Medulla oblongata (tissue), 1 donor: ENCODE measurements at regions not wholly inside any gene's neighbourhood (a gene's known extent, or its start where the extent isn't known, plus 50 kb on each side); places are given as distances from the start of the nearest gene placed in this dataset.

Experiments used
- DNase-seq: peaks from one replicate; pipeline ENCODE4 v3.0.0-alpha.2; 2015; ENCODE audit errors: extremely low spot score

DNA sequence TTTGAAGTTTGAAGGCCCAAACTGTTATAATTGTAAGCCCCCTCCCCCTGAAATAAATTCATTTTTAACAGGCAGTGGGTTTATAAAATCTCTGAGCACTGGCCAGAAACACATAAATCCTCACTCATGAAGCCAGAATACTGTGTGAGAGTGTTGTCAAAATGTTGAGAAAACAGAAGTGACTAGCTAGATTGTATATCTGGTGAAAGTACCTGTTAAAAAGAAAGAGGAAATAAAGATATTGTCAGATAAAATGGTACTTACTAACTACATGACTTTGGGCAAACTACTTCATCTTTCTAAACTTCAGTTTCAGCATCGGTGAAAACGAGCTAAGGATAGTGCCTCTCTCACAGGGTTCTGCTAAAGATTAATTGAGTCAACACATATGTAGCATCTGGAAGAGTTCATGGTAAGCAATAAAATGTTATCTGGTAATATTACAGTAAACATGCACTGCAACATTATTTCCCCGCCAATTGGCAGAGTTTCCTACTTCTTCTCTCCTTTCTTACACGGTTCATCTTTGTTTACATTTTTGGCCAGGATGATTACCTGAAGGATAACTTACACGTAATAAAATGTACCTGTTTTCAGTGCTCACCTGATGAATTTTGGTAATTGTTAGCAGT is 202.5 kb upstream of the CHRM2 start:
- DNase-seq = no peak

DNA sequence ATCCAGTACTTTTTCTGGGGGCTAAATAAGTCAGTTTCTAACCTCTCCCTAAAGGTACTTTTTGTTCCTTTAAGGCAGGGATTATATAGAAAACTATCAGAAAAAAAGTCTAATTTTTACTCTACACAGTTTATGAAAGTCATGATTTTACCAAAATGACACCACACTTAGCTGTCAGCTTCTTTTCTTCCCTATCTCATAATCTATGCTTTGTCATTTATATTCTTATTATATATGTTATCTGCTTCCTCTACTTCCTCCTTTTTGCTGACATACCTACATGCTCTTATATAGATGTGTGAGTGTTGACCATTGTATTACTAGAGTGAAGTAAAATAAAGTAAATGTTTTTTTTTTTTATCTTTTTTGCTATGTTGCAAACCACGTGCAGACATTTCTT is 203.9 kb upstream of the CHRM2 start:
- DNase-seq = no peak

DNA sequence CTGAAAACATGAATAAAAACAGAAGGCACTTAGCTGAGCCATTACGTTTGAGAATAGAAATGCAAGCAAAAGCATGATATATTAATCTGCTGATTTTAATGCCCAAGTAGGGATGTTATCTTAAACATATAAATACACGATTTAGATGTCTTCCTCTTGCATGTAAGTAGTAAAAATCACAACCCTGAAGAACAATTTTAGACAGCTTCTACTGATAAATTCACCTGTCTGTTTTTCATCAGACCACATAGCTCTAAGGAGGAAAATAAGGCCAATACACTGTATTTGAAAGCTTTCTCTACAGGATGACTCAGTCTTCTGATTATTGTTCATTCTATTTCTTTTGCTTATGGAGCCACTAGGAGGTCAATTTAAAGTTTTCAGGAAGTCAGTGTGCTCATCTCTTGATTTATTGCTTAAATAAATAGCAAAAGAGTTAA is 210.9 kb upstream of the CHRM2 start:
- DNase-seq = no peak

DNA sequence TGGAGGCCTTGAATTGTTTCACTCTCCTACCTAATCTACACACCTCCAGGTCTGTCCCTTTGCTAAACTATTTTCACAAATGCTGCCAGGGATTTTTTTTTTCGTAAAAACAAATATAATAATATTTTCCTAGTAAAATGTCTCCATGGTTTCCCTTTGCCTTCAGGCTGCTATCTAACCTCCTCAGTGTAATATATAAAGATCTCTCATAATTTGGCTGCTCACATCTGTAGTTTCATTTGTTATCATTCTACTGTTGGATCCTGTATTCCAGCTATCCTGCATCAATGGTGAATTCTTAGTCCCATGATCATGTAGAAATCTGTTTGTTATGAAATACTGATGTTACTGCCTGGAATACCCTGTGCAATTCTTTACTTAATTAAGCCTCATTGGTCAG is 211.9 kb upstream of the CHRM2 start:
- no peak for DNase-seq

DNA sequence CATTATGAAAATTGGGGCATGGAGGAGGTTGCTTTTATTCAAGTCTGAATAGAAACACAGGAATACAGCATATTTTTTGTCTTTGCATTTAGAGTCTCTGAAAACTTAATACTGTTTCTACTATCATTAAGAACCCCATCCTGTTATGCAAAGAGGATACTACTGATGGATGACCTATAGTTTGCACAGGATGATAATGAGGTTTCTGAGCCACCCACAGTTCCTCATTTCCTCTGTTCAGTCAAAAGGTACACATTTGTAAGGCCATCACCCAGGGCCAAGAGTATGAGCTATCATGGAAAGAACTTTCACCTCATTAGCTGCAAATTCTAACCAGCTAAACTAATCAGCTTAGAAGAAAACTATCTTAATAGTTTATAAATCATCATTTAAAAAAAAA is 213.0 kb upstream of the CHRM2 start:
- DNase-seq = no peak

DNA sequence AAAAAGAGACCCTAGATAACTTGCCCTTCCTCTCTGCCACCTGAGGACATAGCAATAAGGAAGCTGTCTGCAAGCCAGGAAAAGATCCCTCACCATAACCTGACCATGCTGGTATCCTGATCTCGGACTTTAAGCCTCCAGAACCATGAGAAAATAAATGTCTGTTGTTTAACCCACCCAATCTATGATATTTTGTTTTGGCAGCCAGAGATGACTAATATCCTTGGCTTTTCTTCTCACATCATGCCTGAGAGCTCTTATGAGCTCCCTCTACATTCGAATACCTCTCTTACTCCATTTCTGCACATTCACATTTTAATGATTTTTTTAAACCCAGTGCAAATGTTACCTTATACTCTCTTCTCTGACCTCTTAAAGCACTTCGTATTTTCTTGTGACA is 214.0 kb upstream of the CHRM2 start:
- no peak for DNase-seq

DNA sequence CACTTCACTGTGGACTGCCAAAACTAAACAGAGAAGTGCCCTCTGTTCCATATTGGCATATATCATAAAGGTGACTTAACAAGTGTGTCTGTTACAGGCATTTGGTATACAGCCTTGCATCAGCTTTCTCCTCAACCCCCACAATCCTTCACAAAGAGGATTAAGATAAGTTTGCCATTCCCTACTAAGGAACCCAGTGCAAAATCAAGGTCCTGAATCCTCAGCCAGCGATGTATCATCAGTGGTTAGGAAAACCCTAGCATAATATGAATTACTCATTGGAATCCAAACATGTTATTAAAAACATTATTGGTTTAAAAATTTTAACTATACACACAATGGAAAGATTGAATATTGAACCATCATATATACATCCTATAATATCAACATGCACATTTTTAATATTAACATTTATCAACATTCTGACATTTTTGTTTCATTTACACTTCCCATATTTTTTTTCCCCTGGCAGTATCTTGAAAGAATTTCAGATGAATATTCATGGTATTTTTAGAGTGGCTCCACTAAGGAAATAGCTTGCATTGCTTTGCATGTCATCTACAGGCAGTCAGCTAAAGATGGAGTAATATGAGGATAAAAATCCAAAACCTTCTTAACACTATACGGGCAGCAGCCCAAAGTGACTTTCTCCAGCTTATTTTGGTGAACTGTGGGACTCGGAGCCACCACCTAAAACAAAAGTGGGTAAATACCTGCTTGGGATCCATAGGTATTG is 215.6 kb upstream of the CHRM2 start:
- DNase-seq = no peak

DNA sequence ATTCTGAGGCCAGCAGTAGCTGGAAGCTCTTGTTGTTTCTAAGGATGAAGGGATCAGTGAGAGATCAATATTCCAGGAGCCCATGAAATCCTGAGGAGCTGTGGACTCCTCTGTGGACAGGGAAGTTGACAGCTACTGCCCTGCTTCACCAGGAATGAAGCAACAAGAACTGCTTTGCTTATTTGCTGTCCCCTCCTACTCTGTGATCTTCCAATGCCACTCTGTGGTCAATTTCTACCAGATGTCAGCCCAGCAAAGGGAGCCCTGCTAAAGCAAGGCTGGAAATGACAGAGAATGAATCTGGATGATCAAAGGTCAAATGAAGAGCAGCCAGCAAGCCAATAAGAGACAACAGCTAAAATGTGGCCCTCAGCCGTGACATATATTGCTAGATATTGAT is 227.5 kb upstream of the CHRM2 start:
- DNase-seq = peak; percentile 36

DNA sequence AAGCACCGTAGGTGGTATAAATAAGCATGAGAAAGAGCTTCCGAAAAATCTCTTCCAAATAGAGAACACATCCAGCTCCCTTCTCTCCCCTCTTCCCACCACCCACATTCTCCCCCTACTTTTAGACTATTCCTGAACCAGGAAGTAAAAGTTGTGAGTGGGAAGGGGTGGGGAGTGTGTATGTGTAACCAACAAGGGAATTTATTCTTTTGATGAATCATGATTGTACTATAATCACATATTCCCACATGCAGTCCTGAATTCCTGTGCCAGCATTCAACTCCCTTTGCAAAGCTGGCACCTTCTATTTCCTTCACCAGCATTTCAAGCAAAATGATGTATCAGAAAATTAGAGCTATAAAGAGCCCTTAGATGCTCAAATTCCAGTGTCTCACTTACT is 230.6 kb upstream of the CHRM2 start:
- DNase-seq = no peak

DNA sequence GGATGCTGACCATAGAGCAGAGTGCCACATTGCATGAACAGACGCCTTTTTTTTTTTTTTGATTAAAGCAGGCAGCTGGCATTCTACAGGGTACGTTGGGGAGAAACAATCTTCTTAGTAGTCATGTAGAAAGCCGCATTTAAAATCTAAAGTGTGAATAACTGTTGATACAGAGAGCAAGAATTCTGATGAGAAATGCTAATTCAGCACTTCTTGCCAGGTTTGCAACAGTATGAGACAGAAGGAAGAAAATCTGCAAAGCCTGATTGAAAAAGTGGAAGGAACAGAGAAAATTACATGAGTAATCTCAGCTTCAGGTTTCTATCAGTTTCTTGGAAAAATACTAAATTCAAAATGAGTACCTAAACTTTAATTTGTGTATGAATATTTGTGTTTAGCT is 232.7 kb upstream of the CHRM2 start:
- no peak for DNase-seq

DNA sequence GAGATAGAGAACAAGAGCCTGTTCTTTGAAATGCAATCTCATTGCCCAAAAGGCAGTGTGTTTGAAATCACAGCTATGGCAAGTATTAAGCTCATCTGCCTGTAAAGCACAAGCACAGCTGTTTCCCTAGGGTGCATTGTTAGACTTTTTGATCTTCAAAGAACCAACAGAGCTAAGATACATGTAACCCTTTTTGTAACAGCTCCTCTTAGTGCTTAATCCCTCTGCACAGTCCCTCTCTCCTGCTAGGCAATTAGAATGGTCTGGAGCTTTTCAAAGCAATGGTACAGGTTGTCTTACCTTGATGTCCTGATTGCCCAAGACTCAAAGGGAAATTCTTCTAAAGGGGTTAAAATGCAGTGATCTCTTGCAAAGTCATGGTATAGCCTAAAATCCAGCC is 249.6 kb upstream of the CHRM2 start:
- DNase-seq = no peak

DNA sequence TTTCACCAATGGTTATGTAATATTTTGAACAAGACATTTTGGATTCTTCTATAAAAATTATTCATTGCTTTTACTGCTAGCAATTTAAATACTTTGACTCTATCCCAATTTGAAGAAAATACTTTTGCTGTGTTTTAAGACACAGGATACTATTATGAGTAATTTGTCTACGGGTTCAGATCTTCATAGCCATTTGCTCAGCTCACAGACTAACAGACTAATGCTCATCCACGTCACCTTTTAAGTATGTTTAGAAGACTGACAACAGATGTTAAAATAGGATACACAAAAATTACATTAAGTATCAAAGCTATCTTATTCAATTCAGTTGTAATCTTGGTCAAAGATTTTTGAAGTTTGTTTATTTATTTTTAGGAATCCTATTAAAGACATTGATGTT is 251.3 kb upstream of the CHRM2 start:
- no peak for DNase-seq

DNA sequence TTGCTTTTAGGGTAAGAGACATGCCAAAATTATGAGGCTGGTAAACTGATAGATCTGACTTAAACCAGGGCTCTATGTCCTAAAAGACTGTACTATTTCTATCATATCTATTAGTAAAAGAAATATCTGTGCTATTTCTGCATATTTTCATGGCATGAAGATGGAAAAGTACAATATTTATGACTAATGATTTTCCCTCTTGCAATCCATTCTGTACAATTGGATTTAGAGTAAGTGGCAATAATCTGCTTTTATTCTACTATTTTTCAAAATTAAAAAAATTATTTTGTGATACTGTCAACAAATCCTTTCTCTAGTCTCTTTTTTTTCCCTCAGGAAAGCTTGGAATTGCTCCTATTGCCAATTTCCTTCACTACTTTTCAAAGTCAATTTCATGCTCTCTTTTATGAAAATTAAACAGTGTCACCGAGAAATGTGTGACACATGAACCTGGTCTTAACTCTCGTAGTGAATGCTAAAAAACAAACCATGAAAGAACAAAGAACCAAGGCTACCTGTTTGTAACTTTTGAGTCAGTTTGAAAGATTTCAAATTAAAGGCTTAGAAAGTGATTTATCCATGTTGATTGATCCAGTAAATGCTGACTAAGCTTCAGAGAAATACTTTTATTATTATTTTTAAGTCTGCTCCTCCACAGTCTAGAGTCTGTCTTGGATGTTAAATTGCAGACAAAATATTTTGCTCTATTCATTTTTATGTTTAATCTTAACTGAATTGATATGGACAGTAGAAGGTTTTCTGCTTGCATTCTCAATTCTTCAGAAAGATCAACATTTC is 262.7 kb upstream of the CHRM2 start:
- DNase-seq = no peak

DNA sequence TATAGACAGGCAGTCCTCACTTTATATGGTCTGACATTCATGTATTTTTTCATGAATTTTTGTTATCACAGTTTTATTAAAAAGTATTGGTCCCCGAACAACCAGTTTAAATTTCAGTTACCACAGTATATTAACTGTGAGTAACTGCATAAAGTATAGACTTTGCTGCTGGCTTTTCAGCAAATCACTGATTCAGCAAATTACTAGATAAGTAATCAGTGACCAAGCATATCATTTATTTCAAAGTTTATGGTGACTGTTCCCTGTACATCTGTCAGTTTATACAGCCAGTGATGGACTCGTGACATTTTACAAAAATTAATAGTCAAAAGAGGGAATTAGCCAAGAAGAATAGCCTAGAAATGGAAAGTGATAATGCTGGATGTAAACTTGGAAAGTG is 266.7 kb upstream of the CHRM2 start:
- DNase-seq = no peak

DNA sequence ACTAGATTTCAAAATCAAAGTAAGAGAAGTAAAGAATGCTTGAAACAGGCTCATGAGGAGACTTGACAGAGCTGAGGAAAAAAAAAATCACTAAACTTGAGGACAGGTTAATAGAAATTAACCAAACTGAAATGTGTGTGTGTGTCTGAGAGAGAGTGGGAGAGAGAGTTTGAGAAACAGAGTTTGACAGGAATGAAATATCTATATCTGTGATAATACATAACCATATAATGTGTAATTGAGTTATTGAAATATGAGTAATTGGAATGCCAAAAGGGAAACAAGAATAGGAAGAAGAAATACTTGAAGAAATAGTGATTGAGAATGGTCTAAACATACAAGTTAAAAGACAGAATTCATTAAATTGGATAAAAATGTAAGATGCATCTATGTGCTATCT is 268.0 kb upstream of the CHRM2 start:
- no peak for DNase-seq

DNA sequence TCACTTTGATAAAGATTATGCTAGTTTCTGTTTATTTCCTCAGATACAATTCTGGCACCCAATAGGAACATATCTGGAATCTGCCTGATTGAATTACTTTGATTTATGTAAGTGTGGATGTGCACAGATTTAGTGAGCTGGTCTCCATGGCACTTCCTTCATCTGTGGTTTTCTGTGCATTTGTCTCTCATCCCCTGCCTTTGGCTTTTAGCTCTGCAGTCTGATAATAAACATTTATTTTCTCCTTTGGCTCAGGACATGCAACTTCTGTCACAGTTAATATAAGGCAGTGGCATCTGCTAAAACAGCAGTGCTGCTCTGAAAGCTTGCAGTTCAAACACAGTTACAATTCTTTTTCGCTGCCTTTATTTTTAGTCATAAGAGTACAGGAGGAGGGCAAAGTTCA is 273.7 kb upstream of the CHRM2 start:
- DNase-seq = no peak

DNA sequence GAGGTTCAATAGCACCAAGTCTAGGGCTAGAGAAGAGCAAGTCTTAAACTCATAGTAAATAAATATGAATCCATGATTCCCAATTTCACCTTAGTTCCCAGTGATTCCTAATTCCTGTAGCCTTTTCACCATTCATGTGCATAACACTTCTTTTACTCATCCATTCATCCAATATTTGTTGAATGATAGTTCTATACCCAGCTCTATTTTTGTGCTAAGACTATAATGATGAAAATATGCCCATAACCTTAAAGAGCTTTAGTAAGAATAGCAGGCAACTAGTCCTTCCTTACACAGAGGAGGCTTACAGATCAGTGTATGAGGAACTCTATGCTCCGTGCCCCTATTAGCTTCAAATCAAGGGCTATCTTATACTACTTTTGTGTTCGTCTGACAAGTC is 280.2 kb upstream of the CHRM2 start:
- no peak for DNase-seq

DNA sequence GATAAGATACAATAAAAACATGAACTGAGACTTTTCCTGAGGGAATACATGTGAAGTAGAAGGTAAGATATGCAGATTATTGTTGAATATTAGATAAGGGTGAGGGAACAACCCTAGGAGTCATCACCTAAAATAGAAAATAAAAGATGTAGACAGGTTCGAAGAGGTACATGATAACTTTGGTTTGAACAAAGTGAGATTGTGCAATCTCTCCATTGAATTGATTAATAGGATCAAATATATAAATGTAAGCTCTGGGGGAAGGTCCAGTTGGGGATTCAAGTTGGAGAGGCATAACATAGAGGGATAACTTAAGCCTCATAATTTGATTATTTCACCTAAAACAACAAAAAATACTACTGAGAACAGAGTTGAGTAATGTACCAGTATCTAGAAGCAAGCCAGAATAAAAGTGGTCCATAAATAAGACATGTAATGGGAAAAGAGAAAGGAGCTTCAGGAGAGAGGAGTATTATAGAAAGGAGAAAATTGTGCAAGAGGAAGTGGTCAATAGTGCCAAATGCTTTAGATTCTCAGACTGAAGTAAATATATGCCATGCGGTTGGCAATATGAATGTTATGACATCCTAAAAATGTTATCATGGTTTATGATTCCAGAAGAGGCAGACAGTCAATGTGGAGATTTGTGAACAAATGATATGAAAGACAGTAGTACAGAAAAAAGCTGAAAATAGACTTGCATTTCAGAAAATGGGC is 282.3 kb upstream of the CHRM2 start:
- DNase-seq = no peak

DNA sequence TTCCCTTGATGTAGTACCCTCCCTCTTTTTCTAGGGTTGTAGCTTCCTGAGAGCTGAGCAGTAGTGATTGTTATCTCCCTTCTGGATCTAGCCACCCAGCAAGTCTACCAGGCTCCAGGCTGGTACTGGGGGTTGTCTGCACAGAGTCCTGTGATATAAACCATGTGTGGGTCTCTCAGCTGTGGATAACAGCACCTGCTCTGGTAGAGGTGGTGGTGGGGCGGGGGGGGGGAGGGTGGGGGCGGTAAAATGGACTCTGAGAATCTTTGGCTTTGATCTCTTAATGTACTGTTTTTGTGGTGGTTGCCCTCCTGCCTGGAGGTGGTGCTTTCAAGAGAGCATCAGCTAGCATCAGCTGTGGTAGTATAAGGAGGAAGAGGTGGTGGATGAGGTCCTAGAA is 302.0 kb upstream of the CHRM2 start:
- DNase-seq = no peak

DNA sequence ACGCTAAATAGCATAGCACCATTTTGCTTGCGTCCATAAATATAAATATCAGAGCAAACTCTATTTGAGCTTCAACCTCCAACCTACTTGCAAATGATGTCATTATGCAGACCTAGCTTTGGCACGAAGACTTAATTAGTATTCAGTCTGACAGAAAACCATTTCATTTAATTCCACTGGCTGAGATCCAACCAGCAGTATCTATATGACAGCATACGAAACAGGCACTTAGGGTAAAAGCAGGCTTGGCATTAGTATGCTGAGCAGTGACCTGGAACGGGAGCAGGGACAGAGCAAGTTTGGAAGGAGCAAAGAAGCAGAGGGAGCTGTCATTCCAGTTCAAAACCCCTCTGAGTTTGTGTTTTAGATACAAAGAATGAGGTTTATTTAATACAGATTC is 312.5 kb upstream of the CHRM2 start:
- peak; percentile 5 for DNase-seq

DNA sequence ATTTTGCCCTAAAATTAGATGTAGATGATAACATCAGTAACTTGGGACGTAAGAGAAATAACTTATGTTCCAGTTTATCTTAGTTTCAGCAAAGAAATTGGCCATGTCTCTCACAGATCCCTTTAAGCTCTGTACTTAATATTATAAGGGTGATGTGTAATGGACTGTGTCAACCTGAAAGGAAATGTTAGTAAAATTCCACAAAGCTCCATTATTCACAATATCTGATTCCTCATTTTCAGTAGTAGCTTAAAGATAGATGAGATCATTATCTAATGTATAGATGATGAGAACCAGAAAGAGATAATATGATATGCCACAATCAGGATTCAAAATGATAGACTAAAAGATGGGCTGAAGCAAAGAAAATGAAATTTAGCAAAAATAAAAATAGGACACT is 316.8 kb upstream of the CHRM2 start:
- DNase-seq = no peak

DNA sequence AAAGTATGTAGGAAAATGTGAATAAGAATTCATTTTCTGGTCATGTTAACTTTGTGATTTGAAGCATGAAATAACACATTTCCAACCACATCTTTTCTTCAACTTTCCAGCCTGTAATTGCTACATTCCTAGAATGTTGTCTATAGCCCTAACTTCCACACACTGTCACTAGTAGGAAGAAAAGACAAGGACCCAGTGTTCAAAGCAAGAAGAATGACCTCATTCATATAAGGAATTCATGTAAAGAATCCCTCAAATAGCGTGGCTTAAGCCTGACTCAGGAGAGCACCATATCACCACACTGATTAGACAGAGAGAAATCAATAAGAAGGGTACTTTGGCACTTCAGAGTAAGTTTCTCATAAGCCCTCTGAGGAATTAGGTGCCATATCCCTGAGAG is 318.7 kb upstream of the CHRM2 start:
- DNase-seq = no peak
